HUES64 (cell line): ENCODE measurements at regions not wholly inside any gene's neighbourhood (a gene's known extent, or its start where the extent isn't known, plus 50 kb on each side); places are given as distances from the start of the nearest gene placed in this dataset.

Source experiments
- H3K27ac ChIP-seq: 2 replicates; pipeline ENCODE4 v1.7.0; 2013; ENCODE audit warnings: low read depth, low read length, inconsistent platforms
- H3K27me3 ChIP-seq: 2 replicates; pipeline ENCODE4 v1.6.1; 2013; ENCODE audit warnings: mild to moderate bottlenecking, low read length; ENCODE audit not compliant: insufficient read depth
- H3K36me3 ChIP-seq: 2 replicates; pipeline ENCODE4 v1.6.1; 2013; ENCODE audit warnings: mild to moderate bottlenecking, low read length; ENCODE audit not compliant: insufficient read depth
- H3K4me1 ChIP-seq: 2 replicates; pipeline ENCODE4 v1.6.1; 2013; ENCODE audit warnings: mild to moderate bottlenecking, low read length, moderate library complexity; ENCODE audit not compliant: insufficient read depth
- H3K4me3 ChIP-seq: 2 replicates; pipeline ENCODE4 v1.5.1; 2013; ENCODE audit warnings: mild to moderate bottlenecking, low read length, moderate library complexity
- H3K9ac ChIP-seq: 2 replicates; pipeline ENCODE4 v1.6.1; 2013; ENCODE audit warnings: mild to moderate bottlenecking, low read depth, low read length
- H3K9me3 ChIP-seq: 2 replicates; pipeline ENCODE4 v1.6.1; 2013; ENCODE audit warnings: low read depth, low read length; ENCODE audit not compliant: insufficient read depth
- WGBS: fragments of 150-250, 120-280 bp; methylation state at CpG from one replicate; pipeline ENCODE4 v1.1.7; 2013; ENCODE audit warnings: missing lambda C conversion rate; 5-methylcytosine and 5-hydroxymethylcytosine counted together

DNA sequence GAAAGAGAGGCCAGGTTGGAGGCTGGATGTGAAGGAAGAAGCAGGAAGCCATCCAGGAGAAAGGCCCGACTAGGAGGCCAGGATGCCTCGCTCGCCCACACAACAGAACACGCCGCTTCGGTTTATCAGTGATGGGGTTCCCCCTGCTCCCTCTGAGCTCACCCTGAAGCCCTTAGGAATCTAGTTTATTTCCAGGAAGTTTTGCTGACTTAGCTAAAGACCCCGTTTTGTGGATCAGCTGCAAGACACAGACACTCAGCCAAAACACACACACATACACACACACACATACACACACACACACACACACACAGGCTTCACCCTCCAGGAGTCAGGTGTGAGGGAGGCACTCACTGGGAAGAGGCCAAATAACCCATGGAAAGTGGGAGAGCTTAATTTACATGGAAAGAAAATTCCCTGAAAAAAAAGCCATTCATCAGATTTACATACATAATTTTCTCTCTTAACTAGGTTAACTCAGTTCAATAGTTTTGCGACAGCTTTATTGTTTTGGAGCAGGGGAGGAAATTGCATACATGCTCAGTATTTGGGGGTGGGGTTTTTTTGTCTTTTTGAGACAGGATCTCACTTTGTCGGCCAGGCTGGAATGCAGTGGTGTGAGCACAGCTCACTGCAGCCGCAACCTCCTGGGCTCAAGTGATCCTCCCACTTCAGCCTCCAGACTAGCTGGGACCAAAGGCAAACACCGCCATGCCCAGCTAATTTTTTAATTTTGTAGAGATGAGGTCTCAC lies 92.7 kb upstream of the HAND1 start:
- Histone ChIP-seq H3K27ac (no peak overlapping the region), H3K9me3 (no peaks in the 10 kb centered on the region), H3K4me3 (no peak overlapping the region), H3K4me1 (peaks cover 7% of the 10 kb centered on the region; the same call in 1 of the 2 replicates), H3K36me3 (no peaks in the 10 kb centered on the region), H3K27me3 (no peaks in the 10 kb centered on the region), H3K9ac (no peak overlapping the region)
- WGBS: 77% methylated on average over 11 of the region's 11 CpGs

- H3K27ac ChIP-seq: no peak overlapping the region
- no peak overlapping the region for H3K4me3 ChIP-seq
- H3K27me3 ChIP-seq: no peaks in the 10 kb centered on the region
- WGBS: 91% methylated on average over 6 of the region's 6 CpGs
- H3K9me3 ChIP-seq: no peaks in the 10 kb centered on the region
- peaks cover 7% of the 10 kb centered on the region; the same call in 1 of the 2 replicates for H3K4me1 ChIP-seq
- H3K36me3 ChIP-seq: no peaks in the 10 kb centered on the region
- no peak overlapping the region for H3K9ac ChIP-seq
Observed at GRCh38 chr5:154568589-154568988, 90.6 kb upstream of the HAND1 start.

DNA sequence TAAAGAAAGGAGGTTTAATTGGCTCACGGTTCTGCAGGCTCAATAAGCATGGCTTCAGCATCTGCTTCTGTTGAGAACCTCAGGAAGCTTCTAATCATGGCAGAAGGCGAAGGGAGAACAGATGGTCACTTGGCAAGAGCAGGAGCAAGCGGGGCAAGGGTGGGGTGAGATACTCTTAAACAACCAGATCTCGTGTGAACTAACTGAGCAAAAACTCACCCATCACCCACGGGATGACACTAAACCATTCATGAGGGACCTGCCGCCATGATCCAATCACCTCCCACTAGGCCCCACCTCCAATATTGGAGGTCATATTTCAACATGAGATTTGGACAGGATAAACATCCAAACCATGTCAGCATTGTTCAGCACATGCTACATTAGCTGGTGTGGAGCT lies 89.1 kb upstream of the HAND1 start:
- H3K36me3 ChIP-seq: no peaks in the 10 kb centered on the region
- no peak overlapping the region for H3K4me3 ChIP-seq
- WGBS: 93% methylated on average over 6 of the region's 6 CpGs
- H3K9ac ChIP-seq: no peak overlapping the region
- H3K27ac ChIP-seq: no peak overlapping the region
- H3K4me1 ChIP-seq: peaks cover 7% of the 10 kb centered on the region; the same call in 1 of the 2 replicates
- H3K9me3 ChIP-seq: no peaks in the 10 kb centered on the region
- H3K27me3 ChIP-seq: no peaks in the 10 kb centered on the region

DNA sequence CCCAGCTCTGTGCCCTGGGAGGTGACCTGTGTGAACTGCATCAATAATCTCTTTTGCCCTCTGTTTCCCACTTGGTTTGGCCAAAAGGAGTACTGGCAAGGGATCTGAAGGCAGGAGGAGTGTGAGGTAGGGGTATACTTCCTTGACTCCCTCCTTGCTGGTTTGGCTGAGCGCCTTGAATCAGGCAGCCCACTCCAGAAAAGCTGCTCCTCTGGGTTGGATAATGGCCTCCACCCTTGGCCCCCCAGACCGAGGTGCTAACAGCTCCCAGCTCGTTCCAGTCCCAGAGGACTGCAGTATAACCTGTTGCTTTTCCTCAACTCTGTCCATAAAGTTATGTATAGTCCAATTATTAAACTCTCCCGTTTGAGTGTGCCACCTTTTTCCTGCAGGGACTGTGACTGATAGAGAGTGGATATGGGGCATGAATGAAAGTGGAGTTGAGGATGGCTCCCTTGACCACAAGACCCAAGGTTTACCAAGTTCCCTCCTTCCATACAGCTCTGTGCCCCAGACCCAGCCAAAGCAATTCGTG lies 88.2 kb upstream of the HAND1 start:
- no peaks in the 10 kb centered on the region for H3K9me3 ChIP-seq
- H3K27me3 ChIP-seq: no peaks in the 10 kb centered on the region
- peaks cover 6% of the 10 kb centered on the region; the same call in 1 of the 2 replicates for H3K4me1 ChIP-seq
- H3K27ac ChIP-seq: no peak overlapping the region
- 85% methylated on average over 5 of the region's 5 CpGs for WGBS
- H3K4me3 ChIP-seq: no peak overlapping the region
- no peak overlapping the region for H3K9ac ChIP-seq
- H3K36me3 ChIP-seq: no peaks in the 10 kb centered on the region

- H3K4me3 ChIP-seq: no peak overlapping the region
- H3K27me3 ChIP-seq: no peaks in the 10 kb centered on the region
- no peaks in the 10 kb centered on the region for H3K36me3 ChIP-seq
- no peaks in the 10 kb centered on the region for H3K4me1 ChIP-seq
- no peak overlapping the region for H3K9ac ChIP-seq
- WGBS: 85% methylated on average over 5 of the region's 5 CpGs
- H3K27ac ChIP-seq: no peak overlapping the region
- H3K9me3 ChIP-seq: no peaks in the 10 kb centered on the region
Observed at GRCh38 chr5:154565123-154565522, 87.1 kb upstream of the HAND1 start.

GRCh38 chr5:154562244-154562880 lies 84.3 kb upstream of the HAND1 start:
- no peak overlapping the region for H3K9ac ChIP-seq
- no peaks in the 10 kb centered on the region for H3K27me3 ChIP-seq
- no peaks in the 10 kb centered on the region for H3K36me3 ChIP-seq
- H3K27ac ChIP-seq: no peak overlapping the region
- H3K4me3 ChIP-seq: no peak overlapping the region
- H3K4me1 ChIP-seq: no peaks in the 10 kb centered on the region
- WGBS: 92% methylated on average over 4 of the region's 4 CpGs
- no peaks in the 10 kb centered on the region for H3K9me3 ChIP-seq

DNA sequence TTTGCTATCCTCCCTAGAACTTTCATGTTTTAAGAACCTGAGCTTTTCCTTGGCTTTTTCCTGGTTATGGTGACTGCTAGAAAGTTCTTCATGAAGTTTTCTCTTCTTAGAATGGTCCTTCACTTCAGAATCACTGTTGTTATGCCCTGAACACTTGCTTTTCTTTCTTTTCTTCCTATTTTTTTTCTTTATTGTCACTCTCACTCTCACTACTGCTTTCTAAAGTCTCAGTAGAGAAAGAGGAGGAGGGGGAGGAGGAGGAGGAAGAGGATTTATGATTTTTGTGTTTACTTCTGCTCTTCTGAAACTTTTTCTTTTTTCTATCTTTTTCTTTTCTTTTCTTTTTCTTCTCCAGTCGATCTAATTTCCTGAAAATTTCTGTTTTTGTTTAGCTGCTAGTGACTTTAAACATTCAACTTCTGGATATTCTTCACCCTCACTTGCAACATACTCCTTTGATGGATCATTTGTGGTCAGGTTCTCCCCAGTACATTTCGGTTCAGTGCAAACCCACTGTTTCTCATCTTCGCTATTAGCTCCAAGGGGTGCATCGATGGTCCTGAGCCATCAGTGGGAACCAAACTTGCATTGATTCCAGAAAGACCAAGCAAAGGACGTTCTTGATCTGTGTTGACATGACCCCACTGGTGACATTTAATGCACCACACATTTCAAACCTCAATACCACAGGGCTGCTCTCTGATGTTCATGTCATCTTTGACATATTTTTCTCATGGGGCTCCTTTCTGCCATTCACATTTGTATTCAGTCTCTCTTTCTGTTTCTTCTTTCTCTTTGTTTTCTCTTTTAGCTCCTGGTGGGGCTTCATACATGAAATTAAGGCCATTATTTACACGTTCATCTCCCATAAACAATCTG lies 81.6 kb upstream of the HAND1 start:
- Histone ChIP-seq H3K27me3 (no peaks in the 10 kb centered on the region), H3K9me3 (no peaks in the 10 kb centered on the region), H3K4me3 (no peak overlapping the region), H3K36me3 (no peaks in the 10 kb centered on the region), H3K9ac (no peak overlapping the region), H3K27ac (no peak overlapping the region), H3K4me1 (no peaks in the 10 kb centered on the region)
- 96% methylated on average over 6 of the region's 6 CpGs for WGBS

- Histone ChIP-seq H3K27ac (no peak overlapping the region), H3K27me3 (no peaks in the 10 kb centered on the region), H3K4me3 (no peak overlapping the region), H3K4me1 (no peaks in the 10 kb centered on the region), H3K9me3 (peaks cover 13% of the 10 kb centered on the region), H3K36me3 (no peaks in the 10 kb centered on the region), H3K9ac (no peak overlapping the region)
- 86% methylated on average over 1 of the region's 1 CpG for WGBS
Observed at GRCh38 chr5:154557548-154557947, 79.5 kb upstream of the HAND1 start.

GRCh38 chr5:154547551-154547950 lies 69.5 kb upstream of the HAND1 start:
- H3K27me3 ChIP-seq: no peaks in the 10 kb centered on the region; the same call in 1 of the 2 replicates
- H3K27ac ChIP-seq: no peak overlapping the region
- no peak overlapping the region for H3K9ac ChIP-seq
- WGBS: 100% methylated on average over 1 of the region's 1 CpG
- no peaks in the 10 kb centered on the region for H3K36me3 ChIP-seq
- H3K4me1 ChIP-seq: no peaks in the 10 kb centered on the region
- peaks cover 6% of the 10 kb centered on the region for H3K9me3 ChIP-seq
- no peak overlapping the region for H3K4me3 ChIP-seq

GRCh38 chr5:154546719-154547118 lies 68.7 kb upstream of the HAND1 start:
- H3K4me3 ChIP-seq: no peak overlapping the region
- H3K27ac ChIP-seq: no peak overlapping the region
- H3K4me1 ChIP-seq: no peaks in the 10 kb centered on the region
- peaks cover 3% of the 10 kb centered on the region; the same call in 1 of the 2 replicates for H3K9me3 ChIP-seq
- H3K9ac ChIP-seq: no peak overlapping the region
- H3K36me3 ChIP-seq: no peaks in the 10 kb centered on the region
- 92% methylated on average over 5 of the region's 5 CpGs for WGBS
- H3K27me3 ChIP-seq: no peaks in the 10 kb centered on the region; the same call in 1 of the 2 replicates

DNA sequence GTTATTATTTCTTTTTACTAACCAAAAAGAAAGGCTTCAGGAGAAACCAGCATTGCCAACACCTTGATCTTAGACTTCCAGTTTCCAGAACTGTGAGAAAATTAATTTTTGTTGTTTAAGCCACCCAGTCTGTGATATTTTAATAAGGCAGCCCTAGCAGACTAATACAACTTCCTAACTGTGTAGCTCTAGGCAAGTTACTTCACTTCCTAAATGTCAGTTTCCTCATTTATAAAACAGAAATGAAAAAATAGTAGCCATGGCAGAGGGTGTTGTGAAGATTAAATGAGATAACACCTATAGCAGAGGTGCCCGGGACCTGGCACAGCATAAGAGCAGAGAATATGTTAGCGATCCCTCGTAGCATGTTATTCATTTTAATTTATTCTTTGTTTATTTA lies 66.6 kb upstream of the HAND1 start:
- Histone ChIP-seq H3K4me1 (peaks cover 8% of the 10 kb centered on the region), H3K27ac (no peak overlapping the region), H3K9ac (no peak overlapping the region), H3K27me3 (no peaks in the 10 kb centered on the region; the same call in 1 of the 2 replicates), H3K4me3 (no peak overlapping the region), H3K9me3 (no peaks in the 10 kb centered on the region), H3K36me3 (no peaks in the 10 kb centered on the region)
- WGBS: 100% methylated on average over 1 of the region's 3 CpGs
